GM21367 (cell line): ENCODE measurements at regions not wholly inside any gene's neighbourhood (a gene's known extent, or its start where the extent isn't known, plus 50 kb on each side); places are given as distances from the start of the nearest gene placed in this dataset.
"Not testable (repeated sequence)": the region's sequence is repeated elsewhere in the genome, so short reads cannot be mapped to it uniquely, and the experiment has no call there.

Source experiments
- ATAC-seq: cut with Tn5 transposase; IDR thresholded peaks from one replicate; pipeline ENCODE4 v1.9.1; 2021; ENCODE audit not compliant: unreplicated experiment

GRCh38 chr10:81207359-81207758, 667.6 kb upstream of the NRG3 start:
- not testable (repeated sequence) for ATAC-seq

DNA sequence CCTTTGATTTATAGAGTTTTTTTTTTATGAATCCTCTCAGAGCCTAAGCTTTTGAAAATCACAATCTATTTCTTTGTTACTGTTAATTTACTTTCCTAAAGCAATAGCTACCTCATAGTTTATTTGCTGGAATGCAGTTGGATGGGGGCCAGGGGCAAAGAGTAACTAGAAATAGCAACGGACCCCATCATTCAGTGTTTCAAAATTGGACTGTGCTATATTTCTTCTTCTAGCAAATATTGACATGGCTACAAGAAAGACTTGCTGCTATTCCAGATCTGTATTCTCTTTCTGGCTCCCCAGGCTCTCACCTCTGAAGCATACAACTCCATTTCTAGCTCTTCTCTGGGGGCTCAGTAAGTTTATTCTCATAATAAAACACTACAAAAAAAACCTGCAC, 661.6 kb upstream of the NRG3 start:
- no peak for ATAC-seq

DNA sequence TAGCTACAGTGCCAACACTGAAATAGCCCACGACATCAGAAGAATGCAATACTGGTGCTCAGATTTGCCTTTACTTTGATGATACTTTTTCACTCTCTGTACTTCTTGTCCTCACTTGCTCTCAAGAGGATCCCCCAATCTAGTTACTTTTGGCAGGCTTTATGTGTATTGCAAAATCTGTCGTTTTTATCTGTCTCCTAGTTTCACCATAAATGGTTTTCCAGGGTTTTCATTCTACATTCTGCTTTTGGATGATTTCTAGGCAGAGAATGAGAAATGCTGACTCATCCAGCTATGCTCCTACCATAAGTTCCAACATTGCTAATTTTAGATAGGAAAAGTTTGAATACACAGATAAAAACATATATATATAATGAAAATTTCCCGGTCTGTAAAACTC, 659.5 kb upstream of the NRG3 start:
- ATAC-seq, result no peak

GRCh38 chr10:81216949-81217348, 658.0 kb upstream of the NRG3 start:
- ATAC-seq, result no peak

DNA sequence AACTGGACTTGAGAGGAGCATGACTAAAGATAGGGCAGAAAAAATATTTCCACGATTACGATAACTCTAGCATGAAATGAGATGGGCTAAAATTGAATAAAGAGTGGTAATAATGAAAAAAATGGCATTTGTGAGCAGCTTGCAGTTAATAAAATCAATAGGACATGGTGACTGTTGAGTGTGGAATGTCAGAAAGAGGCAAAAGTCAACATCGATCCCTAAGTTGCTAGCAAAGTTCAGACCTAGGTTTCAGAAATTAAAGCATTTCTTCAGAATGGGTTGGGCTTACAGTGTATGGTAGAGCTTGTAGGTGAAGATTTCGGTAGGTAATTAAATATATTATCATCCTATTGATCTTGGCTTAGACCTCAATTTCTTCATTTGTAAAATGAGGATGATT, 656.7 kb upstream of the NRG3 start:
- ATAC-seq, result no peak

- no peak for ATAC-seq
These were observed 655.2 kb upstream of the NRG3 start for GRCh38 chr10:81219758-81220157.

DNA sequence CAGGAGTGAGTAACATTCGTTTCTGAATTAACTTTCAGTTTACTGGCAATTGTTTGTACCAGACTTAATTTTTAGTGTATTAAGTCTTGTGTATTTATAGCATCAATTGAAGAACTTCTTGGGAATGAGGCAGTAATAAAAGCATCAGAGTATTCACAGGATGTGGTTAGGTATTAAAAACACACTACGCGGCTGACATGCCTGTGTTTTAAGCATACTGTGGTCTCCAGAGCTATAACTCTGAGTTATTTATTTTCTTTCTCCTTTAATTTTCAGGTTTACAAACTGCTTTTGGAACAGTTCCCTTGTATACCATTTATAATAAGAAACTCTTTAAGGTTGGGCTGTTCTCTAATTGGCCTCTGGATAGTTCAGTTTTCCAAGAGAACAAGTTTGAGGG, 626.1 kb upstream of the NRG3 start:
- no peak for ATAC-seq

- no peak for ATAC-seq
These were observed 623.4 kb upstream of the NRG3 start for GRCh38 chr10:81251457-81252115.

DNA sequence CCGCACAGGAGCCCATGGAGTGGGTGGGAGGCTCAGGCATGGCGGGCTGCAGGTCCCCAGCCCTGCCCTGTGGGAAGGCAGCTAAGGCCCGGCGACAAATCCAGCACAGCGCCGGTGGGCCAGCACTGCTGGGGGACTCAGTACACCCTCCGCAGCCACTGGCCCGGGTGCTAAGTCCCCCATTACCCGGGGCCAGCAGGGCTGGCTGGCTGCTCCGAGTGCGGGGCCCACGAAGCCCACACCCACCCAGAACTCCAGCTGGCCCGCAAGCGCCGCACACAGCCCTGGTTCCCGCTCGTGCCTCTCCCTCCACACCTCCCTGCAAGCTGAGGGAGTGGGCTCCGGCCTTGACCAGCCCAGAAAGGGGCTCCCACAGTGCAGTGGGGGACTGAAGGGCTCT, 610.0 kb upstream of the NRG3 start:
- ATAC-seq, result not testable (repeated sequence)

DNA sequence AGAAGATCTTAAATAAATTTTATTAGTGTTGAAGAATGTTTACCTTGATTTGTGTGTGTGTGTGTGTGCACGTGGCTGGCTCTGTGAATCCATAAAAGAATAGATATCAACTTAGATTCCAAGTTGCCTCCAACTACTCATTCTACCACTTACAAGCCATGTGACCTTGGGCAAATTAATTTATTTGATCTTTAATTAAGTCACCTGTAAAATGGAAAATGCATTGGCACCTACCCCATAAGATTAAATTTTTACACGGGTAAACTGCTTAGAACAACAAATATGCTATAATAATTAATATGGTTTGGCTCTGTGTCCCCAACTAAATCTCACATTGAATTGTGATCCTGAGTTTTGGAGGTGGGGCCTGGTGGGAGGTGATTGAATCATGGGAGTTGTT, 604.9 kb upstream of the NRG3 start:
- ATAC-seq, result no peak

DNA sequence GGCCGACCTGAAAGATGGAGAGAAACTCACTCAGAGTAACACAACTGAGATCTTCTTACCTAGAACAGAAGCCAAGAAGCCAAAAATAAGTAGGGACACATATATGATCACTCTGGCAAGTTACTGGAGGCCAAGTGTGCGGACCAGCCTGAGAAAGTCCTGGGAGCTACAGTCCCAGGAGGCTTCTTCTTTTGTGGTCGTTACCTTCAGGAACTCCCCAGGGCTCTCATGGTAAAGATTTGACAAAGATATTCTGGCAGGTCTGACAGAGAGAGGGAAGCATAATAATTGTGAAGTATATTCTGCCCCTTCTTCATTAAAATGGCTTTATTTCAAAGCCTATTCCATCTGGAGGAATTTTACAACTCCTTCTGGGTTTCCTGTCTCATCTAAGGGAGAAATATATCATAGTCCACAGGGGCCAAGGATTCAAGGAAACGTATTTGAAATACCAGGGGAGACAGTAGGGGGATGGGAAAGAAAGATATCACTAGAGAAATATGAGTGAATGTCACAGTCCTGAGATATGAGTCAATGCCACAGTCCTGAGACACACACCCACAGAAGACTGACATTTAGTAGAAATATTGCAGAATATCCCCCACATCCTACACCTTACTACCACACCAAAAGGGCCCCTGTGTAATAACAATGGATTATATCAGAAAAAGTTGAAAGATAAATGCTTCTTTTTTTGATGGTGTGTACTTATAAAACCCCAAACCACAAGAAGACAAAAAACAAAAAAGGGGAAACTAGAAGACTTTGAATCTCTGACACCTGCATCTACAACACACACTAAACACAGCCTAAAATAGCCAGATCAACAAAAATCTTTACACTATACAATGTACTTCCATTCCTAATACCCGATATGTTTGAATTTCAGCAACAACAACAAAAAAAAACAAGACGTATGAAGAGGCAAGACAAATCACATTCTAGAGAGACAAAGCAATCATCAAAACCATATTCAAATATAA, 594.2 kb upstream of the NRG3 start:
- no peak for ATAC-seq

GRCh38 chr10:81288544-81288943, 586.5 kb upstream of the NRG3 start:
- no peak for ATAC-seq

GRCh38 chr10:81297292-81297691, 577.7 kb upstream of the NRG3 start:
- ATAC-seq, result no peak

GRCh38 chr10:81303656-81304055, 571.3 kb upstream of the NRG3 start:
- ATAC-seq, result no peak

GRCh38 chr10:81306971-81307782, 567.8 kb upstream of the NRG3 start:
- no peak for ATAC-seq

DNA sequence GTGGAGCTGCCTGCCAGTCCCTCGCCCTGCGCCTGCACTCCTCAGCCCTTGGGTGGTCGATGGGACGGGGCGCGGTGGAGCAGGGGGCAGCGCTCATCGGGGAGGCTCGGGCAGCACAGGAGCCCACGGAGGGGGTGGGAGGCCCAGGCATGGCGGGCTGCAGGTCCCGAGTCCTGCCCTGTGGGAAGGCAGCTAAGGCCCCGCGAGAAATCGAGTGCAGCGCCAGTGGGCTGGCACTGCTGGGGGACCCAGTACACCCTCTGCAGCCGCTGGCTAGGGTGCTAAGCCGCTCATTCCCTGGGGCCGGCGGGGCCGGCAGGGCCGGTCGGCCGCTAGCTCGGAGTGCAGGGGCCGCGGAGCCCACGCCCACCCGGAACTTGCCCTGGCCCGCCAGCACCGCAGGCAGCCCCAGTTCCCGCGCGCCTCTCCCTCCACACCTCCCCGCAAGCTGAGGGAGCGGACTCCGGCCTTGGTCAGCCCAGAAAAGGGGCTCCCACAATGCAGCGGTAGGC, 565.9 kb upstream of the NRG3 start:
- no peak for ATAC-seq

DNA sequence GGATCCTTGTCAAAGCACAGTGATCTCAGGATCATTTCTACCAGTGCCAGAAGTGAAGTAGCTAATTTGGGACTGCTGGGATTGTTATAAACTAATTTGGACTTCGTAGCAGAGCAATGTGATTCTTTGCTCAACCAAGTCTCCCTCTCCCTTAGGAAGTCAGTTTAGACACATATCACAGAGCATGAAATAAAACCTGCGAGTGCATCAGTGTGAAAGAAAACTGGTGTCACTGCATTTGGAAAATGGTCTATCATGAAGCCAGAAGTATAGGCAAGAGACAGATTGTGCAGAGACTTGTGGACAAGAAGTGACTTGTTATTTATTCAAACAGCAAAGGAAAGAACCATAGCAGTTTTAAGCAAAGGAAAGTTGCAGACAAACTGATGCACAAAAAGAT, 560.5 kb upstream of the NRG3 start:
- no peak for ATAC-seq

DNA sequence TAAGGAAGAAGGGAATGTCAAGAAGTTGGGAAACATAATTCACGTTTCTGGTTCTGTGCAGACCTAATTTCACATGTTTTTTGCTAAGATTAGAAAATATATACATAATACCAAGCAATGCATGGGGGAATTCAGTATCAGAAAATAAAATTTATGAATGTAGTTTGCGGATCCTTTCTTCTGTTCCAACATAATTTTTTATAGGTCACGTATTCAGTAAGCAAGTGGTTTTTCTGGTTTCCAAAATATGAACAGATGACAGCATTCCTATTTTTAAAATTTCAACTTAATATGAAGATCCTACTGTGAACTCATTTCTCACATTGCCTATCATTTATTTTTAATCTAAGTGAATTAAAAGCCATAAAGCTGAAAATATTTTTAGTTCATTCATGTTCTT, 560.0 kb upstream of the NRG3 start:
- no peak for ATAC-seq

DNA sequence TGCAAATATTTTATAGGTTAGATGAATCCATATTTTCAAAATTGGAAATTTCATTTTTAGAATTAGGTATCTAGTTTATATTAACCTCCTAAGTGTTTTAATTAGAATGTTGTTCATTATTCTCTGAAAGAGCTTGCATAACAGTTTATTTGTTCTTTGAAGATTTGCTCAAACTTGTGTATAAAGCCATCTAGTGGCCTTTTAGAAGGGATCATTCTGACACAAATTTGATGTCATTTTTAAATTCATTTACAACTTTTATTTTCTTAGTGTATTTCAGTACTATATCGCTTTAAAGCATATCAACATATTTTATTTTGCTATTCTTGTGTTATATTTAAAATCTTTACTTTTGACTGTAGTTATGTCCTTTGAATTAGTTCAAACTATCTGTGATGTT, 527.0 kb upstream of the NRG3 start:
- no peak for ATAC-seq

DNA sequence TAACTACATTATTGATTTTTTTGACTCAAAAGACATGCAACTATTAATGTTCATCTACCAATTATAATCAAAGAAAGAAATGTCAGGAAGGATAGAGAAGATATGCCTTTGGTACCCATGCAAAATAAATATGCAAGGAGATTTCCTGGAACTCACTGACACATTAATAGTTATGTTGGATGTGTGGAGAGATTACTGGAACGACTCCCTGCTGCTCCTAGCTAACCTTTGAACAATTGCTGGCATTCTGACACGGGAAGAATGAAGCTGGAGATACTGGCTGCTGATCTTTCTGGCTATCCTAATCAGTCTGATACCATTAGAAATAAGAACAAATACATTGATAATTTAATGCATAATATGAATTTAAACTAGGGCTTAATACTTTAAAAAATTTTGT, 507.9 kb upstream of the NRG3 start:
- ATAC-seq, result no peak

DNA sequence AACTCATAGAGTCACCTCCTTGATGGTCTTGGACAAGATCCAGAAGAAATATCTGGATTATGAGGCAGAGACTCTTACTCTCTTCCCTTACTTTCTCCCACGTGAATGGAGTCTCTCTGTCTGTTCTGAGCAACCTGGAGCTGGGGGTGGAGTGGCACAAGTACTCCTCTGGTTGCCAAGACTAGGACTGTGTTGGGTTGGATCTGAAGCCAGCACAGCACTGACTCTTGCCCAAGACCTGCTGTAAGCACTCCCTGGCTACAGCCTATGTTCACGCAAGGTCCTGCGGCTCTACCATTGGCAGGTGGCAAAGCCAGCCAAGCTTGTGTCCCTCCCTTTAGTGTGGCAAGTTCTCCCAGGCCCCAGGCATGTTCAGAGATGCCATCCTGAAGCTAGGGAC, 488.2 kb upstream of the NRG3 start:
- no peak for ATAC-seq
